HepG2 (cell line): ENCODE measurements at regions not wholly inside any gene's neighbourhood (a gene's known extent, or its start where the extent isn't known, plus 50 kb on each side); places are given as distances from the start of the nearest gene placed in this dataset.

Experiments
- ATAC-seq: fragments of 200-7000 bp; cut with Tn5 transposase; 3 replicates; pipeline ENCODE4 v1.9.1; 2020; ENCODE audit warnings: mild to moderate bottlenecking, moderate library complexity
- BruUV-seq: library from RNA; stranded (reverse); fragments of 400-500 nt; replicated peaks from 2 replicates; lab custom pipeline; 2021; lab: Mats Ljungman, UMichigan
- CTCF ChIA-PET: fragments of 300-600 bp; formaldehyde crosslinking; extraction: SDS; loops from one replicate; lab custom pipeline; 2021; ENCODE audit warnings: low total read pairs, inconsistent platforms, low intra/inter-chr PET ratio; lab: Yijun Ruan, JAX
- POLR2A ChIA-PET: fragments of 350-600 bp; sonication (Branson Sonifier 250); formaldehyde crosslinking; loops from one replicate; lab custom pipeline; 2020; ENCODE audit warnings: antibody characterized with exemption, inconsistent platforms; lab: Yijun Ruan, JAX
- DNase-seq: peaks from one replicate; pipeline ENCODE4 v3.0.0-alpha.2; 2015; ENCODE audit warnings: low spot score
- FAIRE-seq: peaks from 3 replicates; lab custom pipeline; 2011; peaks lifted over from hg19 to GRCh38; lab: Jason Lieb, UNC
- H2AFZ ChIP-seq: one replicate; pipeline ENCODE4 v1.6.1; 2011; ENCODE audit warnings: low read length, inconsistent platforms
- H3K27ac ChIP-seq: fragments of 300-600 bp; 3 replicates; pipeline ENCODE4 v1.8.0; 2011; ENCODE audit warnings: mixed run types, mild to moderate bottlenecking, mixed read lengths, low read length, inconsistent platforms; ENCODE audit not compliant: insufficient read depth; ENCODE audit errors: extremely low read length
- H3K27me3 ChIP-seq, 2 experiments: fragments of 200-600 bp in 1 of 2; 2 replicates in 1 of 2; 3 replicates in 1 of 2; pipeline versions ENCODE4 v1.6.0 to v1.8.0; 2011; ENCODE audit warnings: low read length in 2 of 2, mild to moderate bottlenecking in 2 of 2, moderate library complexity in 2 of 2, inconsistent platforms in 1 of 2; ENCODE audit not compliant: insufficient read depth in 2 of 2, control insufficient read depth in 1 of 2
- H3K36me3 ChIP-seq, 2 experiments: fragments of 200-600 bp in 1 of 2; replicated peaks in 1 of 2; 2 replicates in 1 of 2; 3 replicates in 1 of 2; pipeline versions ENCODE4 v1.5.1 to v1.8.0; 2011; ENCODE audit warnings: low read length in 2 of 2, inconsistent platforms in 1 of 2; ENCODE audit not compliant: insufficient read depth in 2 of 2, control insufficient read depth in 1 of 2
- H3K4me1 ChIP-seq: 2 replicates; pipeline ENCODE4 v1.5.1; 2012; ENCODE audit warnings: low read length, inconsistent platforms; ENCODE audit not compliant: insufficient read depth
- H3K4me2 ChIP-seq: 2 replicates; pipeline ENCODE4 v1.6.0; 2011; ENCODE audit warnings: low read depth, low read length, inconsistent platforms
- H3K4me3 ChIP-seq, 3 experiments: fragments of 200-600 bp in 1 of 3; sonication (generic), shearing (Covaris generic) in 1 of 3; replicated peaks in 1 of 3; 2 replicates each; pipeline ENCODE4 v1.5.1; 2011 to 2016; ENCODE audit warnings: low read length in 3 of 3, inconsistent platforms in 2 of 3, low read depth in 2 of 3, mild to moderate bottlenecking in 2 of 3, control low read depth in 1 of 3, mixed read lengths in 1 of 3; ENCODE audit not compliant: insufficient read depth in 1 of 3
- H3K79me2 ChIP-seq: one replicate; pipeline ENCODE4 v1.6.1; 2011; ENCODE audit warnings: low read length, inconsistent platforms; ENCODE audit not compliant: insufficient read depth
- H3K9ac ChIP-seq: 2 replicates; pipeline ENCODE4 v1.6.0; 2011; ENCODE audit warnings: mild to moderate bottlenecking, low read depth, low read length, inconsistent platforms; ENCODE audit not compliant: insufficient read depth
- H3K9me3 ChIP-seq: 2 replicates; pipeline ENCODE4 v1.5.1; 2012; ENCODE audit warnings: mild to moderate bottlenecking, low read length
- H4K20me1 ChIP-seq: 2 replicates; pipeline ENCODE4 v1.6.0; 2011; ENCODE audit warnings: inconsistent platforms, mild to moderate bottlenecking, low read length, moderate library complexity; ENCODE audit not compliant: insufficient read depth
- HOXA9 ChIP-seq: sonication (generic); formaldehyde crosslinking; IDR thresholded peaks from 2 replicates; pipeline ENCODE4 v1.8.1; 2022; ENCODE audit warnings: missing genetic modification reagents, mild to moderate bottlenecking, moderate library complexity, borderline replicate concordance
- KDM4B ChIP-seq: sonication (generic); formaldehyde crosslinking; IDR thresholded peaks from 2 replicates; pipeline ENCODE4 v1.4.0; 2020; ENCODE audit warnings: missing genetic modification reagents
- KLF15 ChIP-seq: sonication (generic); formaldehyde crosslinking; IDR thresholded peaks from 2 replicates; pipeline ENCODE4 v1.8.1; 2023; ENCODE audit warnings: borderline replicate concordance, mild to moderate bottlenecking, inconsistent platforms, missing genetic modification reagents, mixed read lengths
- NR1H2 ChIP-seq: sonication (generic); formaldehyde crosslinking; IDR thresholded peaks from 2 replicates; pipeline ENCODE4 v1.8.1; 2022; ENCODE audit warnings: low read depth, missing genetic modification reagents, borderline replicate concordance
- RARG ChIP-seq: sonication (generic); formaldehyde crosslinking; IDR thresholded peaks from 2 replicates; pipeline ENCODE4 v1.4.0; 2020; ENCODE audit warnings: low read depth, mild to moderate bottlenecking, missing genetic modification reagents
- UBTF ChIP-seq: sonication (generic); formaldehyde crosslinking; IDR thresholded peaks from 2 replicates; pipeline ENCODE4 v1.4.0; 2020; ENCODE audit warnings: mild to moderate bottlenecking, missing genetic modification reagents
- ZSCAN30 ChIP-seq: sonication (generic); formaldehyde crosslinking; IDR thresholded peaks from 2 replicates; pipeline ENCODE4 v1.5.0; 2020; ENCODE audit warnings: mild to moderate bottlenecking, missing genetic modification reagents
- WGBS: methylation state at CpG from one replicate; pipeline ENCODE4 v1.1.6; 2017; ENCODE audit warnings: low lambda C conversion rate; 5-methylcytosine and 5-hydroxymethylcytosine counted together
- in situ Hi-C: cut with HindIII; loops from 2 replicates; pipeline ENCODE4 v1.10.0; 2017; ENCODE audit warnings: low pct_unique_long_range_greater_than_20kb; ENCODE audit not compliant: extremely low pct_ligation_motif_present
- intact Hi-C: fragments of 100-400 bp; cut with micrococcal nuclease; formaldehyde crosslinking; loops from one replicate; pipeline ENCODE4 v1.10.0; 2022; ENCODE audit not compliant: unreplicated experiment

- POLR2A ChIA-PET: no interaction called here
- CTCF ChIA-PET: no interaction called here
- intact Hi-C loops: no loop called here
- no peaks in the 10 kb centered on the region for H3K4me1 ChIP-seq
- no peaks in the 10 kb centered on the region for H3K27me3 ChIP-seq
- ATAC-seq: no peak
- no peak overlapping the region for H3K27ac ChIP-seq
- in situ Hi-C loops: no loop called here
- H3K36me3 ChIP-seq: no peaks in the 10 kb centered on the region
- no peak overlapping the region for H3K4me2 ChIP-seq
- TF ChIP-seq RARG (CRISPR knock-in tag) (no peak), ZSCAN30 (CRISPR knock-in tag) (no peak), NR1H2 (CRISPR knock-in tag) (no peak), UBTF (CRISPR knock-in tag) (no peak), HOXA9 (no peak), KDM4B (CRISPR knock-in tag) (no peak), KLF15 (CRISPR knock-in tag) (no peak)
- TF ChIP-seq, all 625 proteins: peak for 0
- DNase-seq (no peak), FAIRE-seq (no peak)
- no TSS peak for BruUV-seq
- WGBS: 35% methylated on average over 1 of the region's 1 CpG
- Histone ChIP-seq H2AFZ (no peak overlapping the region), H3K9me3 (no peaks in the 10 kb centered on the region), H3K9ac (no peak overlapping the region), H4K20me1 (no peaks in the 10 kb centered on the region), H3K4me3 (no peak overlapping the region), H3K79me2 (no peaks in the 10 kb centered on the region)
These were observed 51.9 kb upstream of the FANCL start for GRCh38 chr2:58293056-58293455.
